ENCODE measurements at regions not wholly inside any gene's neighbourhood (a gene's known extent, or its start where the extent isn't known, plus 50 kb on each side); places are given as distances from the start of the nearest gene placed in this dataset.

DNA sequence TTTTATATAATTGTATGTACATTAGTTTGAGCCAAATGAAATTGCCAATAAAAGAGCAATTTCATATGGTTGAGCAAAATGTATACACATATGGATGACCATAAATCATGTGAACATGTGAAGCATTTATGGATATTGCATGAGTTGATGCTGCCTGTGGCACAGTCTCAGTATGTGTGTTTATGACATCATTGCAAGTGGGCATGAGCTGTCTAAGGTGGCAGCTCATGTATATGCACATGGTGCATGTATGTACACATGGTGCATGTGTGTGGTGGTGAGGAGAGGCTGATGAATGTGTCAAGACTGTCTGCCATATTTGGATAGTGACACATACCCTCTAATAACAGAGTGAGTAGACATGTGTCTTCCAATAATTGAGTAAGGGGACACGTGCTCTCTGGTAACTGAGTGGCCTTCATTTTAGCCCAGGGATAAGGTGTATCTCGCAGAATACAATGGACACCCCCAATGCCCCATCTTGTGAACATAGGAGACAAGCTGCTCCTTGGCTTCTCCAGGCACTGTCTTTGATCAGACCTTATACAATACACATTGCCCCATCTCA, 208.8 kb downstream of the DHX35 start:
- TF ChIP-seq, protein P1, sequence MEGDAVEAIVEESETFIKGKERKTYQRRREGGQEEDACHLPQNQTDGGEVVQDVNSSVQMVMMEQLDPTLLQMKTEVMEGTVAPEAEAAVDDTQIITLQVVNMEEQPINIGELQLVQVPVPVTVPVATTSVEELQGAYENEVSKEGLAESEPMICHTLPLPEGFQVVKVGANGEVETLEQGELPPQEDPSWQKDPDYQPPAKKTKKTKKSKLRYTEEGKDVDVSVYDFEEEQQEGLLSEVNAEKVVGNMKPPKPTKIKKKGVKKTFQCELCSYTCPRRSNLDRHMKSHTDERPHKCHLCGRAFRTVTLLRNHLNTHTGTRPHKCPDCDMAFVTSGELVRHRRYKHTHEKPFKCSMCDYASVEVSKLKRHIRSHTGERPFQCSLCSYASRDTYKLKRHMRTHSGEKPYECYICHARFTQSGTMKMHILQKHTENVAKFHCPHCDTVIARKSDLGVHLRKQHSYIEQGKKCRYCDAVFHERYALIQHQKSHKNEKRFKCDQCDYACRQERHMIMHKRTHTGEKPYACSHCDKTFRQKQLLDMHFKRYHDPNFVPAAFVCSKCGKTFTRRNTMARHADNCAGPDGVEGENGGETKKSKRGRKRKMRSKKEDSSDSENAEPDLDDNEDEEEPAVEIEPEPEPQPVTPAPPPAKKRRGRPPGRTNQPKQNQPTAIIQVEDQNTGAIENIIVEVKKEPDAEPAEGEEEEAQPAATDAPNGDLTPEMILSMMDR (IDR thresholded peaks at IDR 0.05; ENCODE audit: low read depth, low read length), result no peak
- no peak for TF ChIP-seq EZH2phosphoT487 (IDR thresholded peaks at IDR 0.05; ENCODE audit: low read depth)
